WERI-Rb-1 (cell line): ENCODE measurements at regions not wholly inside any gene's neighbourhood (a gene's known extent, or its start where the extent isn't known, plus 50 kb on each side); places are given as distances from the start of the nearest gene placed in this dataset.

Source experiments
- DNase-seq: peaks from one replicate; pipeline ENCODE4 v3.0.0-alpha.2; 2020
- H3K27ac ChIP-seq: fragments of 250-450 bp; sonication (Bioruptor Pico); 2 replicates; pipeline ENCODE4 v1.5.1; 2020; ENCODE audit warnings: mild to moderate bottlenecking, moderate library complexity
- H3K27me3 ChIP-seq: fragments of 250-450 bp; sonication (Bioruptor Pico); 2 replicates; pipeline ENCODE4 v1.5.1; 2021; ENCODE audit warnings: mild to moderate bottlenecking, low read depth, moderate library complexity; ENCODE audit not compliant: insufficient read depth, severe bottlenecking
- H3K36me3 ChIP-seq: fragments of 250-450 bp; sonication (Bioruptor Pico); 2 replicates; pipeline ENCODE4 v1.5.1; 2020; ENCODE audit warnings: mild to moderate bottlenecking, moderate library complexity
- H3K4me3 ChIP-seq: 2 replicates; pipeline ENCODE4 v1.5.1; 2011; ENCODE audit warnings: low read depth, mild to moderate bottlenecking, control low read depth, low read length
- H3K9me3 ChIP-seq: fragments of 250-450 bp; sonication (Bioruptor Pico); 2 replicates; pipeline ENCODE4 v1.5.1; 2021; ENCODE audit warnings: mild to moderate bottlenecking, moderate library complexity; ENCODE audit not compliant: severe bottlenecking
- TF ChIP-seq, protein P1 (sequence below): IDR thresholded peaks from 2 replicates; pipeline ENCODE4 v1.5.1; 2011; ENCODE audit warnings: low read depth, mild to moderate bottlenecking, control low read depth, inconsistent platforms, low read length

DNA sequence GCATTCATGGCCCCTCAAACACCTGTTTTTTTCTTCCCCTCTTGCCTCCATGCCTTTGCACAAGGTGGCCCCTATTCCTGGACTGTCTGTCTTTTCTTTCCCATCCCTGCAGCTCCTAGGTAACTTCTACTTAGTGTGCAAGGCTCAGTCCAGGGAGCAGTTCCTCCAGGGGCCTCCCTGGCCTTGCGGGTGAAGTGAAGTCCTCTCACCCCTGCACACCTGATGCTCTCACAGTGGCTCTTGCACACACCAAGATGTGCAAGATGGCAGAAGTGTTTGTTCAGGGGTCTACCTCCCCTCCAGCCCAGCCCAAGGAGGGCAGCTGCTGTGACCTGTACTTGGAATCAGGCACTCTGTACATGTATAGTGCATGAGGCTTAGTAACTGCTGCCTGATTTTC is 236.8 kb upstream of the HS6ST1 start:
- no peaks in the 10 kb centered on the region for H3K9me3 ChIP-seq
- H3K27me3 ChIP-seq: no peaks in the 10 kb centered on the region

DNA sequence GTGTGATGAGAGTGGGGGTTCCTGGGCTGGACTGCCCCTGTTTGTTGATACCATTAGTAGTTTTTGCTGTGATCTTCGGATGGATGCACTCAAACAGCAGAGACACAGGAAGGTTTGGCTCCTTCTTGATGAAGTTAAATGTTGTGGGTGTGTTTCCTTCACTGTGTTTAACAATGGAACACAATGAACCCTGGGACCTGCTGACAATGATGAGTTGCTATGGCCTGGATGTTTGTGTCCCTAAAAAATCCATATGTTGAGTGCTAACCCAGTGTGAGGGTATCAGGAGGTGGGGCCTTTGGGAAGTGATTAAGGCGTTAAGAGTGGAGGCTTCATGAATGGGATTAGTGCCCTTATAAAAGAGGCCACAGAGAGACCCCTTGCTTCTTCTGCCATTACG is 237.4 kb upstream of the HS6ST1 start:
- TF ChIP-seq, protein P1, sequence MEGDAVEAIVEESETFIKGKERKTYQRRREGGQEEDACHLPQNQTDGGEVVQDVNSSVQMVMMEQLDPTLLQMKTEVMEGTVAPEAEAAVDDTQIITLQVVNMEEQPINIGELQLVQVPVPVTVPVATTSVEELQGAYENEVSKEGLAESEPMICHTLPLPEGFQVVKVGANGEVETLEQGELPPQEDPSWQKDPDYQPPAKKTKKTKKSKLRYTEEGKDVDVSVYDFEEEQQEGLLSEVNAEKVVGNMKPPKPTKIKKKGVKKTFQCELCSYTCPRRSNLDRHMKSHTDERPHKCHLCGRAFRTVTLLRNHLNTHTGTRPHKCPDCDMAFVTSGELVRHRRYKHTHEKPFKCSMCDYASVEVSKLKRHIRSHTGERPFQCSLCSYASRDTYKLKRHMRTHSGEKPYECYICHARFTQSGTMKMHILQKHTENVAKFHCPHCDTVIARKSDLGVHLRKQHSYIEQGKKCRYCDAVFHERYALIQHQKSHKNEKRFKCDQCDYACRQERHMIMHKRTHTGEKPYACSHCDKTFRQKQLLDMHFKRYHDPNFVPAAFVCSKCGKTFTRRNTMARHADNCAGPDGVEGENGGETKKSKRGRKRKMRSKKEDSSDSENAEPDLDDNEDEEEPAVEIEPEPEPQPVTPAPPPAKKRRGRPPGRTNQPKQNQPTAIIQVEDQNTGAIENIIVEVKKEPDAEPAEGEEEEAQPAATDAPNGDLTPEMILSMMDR: no peak
- H3K4me3 ChIP-seq: no peak overlapping the region
- H3K36me3 ChIP-seq: no peaks in the 10 kb centered on the region
- DNase-seq: no peak
- H3K27me3 ChIP-seq: no peaks in the 10 kb centered on the region
- no peaks in the 10 kb centered on the region for H3K9me3 ChIP-seq
- no peak overlapping the region for H3K27ac ChIP-seq

More for the DNA sequence above, 236.8 kb upstream of the HS6ST1 start:
- Histone ChIP-seq H3K27ac (no peak overlapping the region), H3K36me3 (no peaks in the 10 kb centered on the region), H3K4me3 (no peak overlapping the region)
- no peak for DNase-seq
- TF ChIP-seq, protein P1: no peak

DNA sequence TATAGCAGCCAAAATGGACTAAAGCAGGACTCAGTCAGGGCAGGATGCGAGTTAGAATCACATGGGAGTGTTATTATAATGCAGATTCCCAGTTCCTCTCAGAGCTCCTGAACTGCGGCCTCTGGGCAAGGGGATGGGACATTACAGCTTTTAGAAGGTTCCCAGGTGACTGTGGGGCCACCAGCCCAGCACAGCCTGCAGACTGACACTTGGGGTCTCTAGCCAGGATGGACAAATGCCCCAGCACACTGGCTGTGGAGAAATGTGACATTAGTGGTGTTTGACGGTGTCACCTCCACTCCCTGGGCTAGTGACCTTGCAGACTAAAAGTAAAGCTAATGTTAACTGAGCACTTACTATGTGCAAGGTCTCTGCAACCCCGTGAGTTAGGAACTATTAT is 238.0 kb upstream of the HS6ST1 start:
- TF ChIP-seq, protein P1: no peak
- Histone ChIP-seq H3K36me3 (no peaks in the 10 kb centered on the region), H3K27me3 (no peaks in the 10 kb centered on the region), H3K4me3 (no peak overlapping the region), H3K9me3 (no peaks in the 10 kb centered on the region), H3K27ac (no peak overlapping the region)
- no peak for DNase-seq

DNA sequence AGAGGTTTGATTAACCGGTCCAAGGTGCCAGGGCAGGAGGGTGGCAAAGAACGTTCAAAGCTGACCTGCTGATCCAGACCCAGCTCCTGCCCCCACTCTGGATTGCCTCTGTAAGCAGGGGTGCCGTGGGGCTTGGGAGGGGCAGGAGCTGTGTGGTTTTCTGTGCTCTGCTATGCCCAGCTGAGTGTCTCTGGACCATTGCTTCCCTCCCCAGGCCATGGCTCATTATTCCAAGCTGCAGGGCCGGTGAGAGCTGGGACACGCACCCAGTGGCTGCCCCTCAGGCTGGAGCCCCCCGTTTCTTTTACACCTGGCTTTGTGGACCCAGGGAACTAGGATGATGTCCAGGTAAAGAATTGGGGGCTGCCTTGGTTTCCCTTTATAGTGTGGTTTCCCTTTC is 238.4 kb upstream of the HS6ST1 start:
- Histone ChIP-seq H3K27me3 (no peaks in the 10 kb centered on the region), H3K4me3 (no peak overlapping the region), H3K27ac (no peak overlapping the region), H3K36me3 (no peaks in the 10 kb centered on the region), H3K9me3 (no peaks in the 10 kb centered on the region)
- TF ChIP-seq, protein P1: no peak
- no peak for DNase-seq

DNA sequence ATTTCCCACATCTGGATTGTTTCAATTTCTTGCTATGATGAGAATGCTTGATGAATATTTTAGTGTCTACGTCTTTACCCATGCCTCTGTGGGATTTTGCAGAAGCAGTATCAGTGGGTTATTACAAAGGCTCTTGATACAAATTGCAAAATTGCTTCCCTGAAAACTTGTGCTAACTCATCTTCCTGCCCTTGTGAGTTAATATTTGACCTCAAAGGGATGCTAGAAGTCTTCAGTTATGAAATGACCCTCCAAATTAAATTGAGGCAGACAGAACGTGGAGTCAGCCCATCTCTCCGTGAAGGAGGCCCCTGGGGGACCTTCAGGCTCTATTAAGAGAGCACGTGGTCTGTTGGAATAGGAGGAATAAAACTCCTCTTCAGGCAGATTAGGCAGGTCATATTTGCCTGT is 239.2 kb upstream of the HS6ST1 start:
- DNase-seq: no peak
- no peaks in the 10 kb centered on the region for H3K36me3 ChIP-seq
- no peak overlapping the region for H3K27ac ChIP-seq
- TF ChIP-seq, protein P1: no peak
- no peak overlapping the region for H3K4me3 ChIP-seq
- H3K27me3 ChIP-seq: no peaks in the 10 kb centered on the region
- no peaks in the 10 kb centered on the region for H3K9me3 ChIP-seq

DNA sequence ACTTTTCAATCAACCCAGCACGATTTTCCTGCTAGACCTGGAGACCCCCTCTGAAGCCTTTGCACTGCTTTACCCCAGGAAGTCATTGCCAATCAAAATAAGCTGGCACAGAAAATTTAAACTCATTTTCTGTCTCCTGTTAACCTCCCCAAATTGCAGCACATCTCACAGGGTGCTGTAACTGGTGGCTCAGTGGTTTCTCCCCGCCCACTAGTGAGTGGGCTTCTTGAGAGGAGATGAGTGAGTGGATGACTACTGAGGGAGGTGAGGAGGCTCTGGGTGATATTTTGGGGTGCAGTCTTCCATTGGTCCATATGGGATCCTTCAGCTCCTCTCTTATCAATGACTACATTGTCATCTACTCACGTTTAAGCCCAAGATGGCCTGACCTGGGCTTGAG is 239.8 kb upstream of the HS6ST1 start:
- H3K36me3 ChIP-seq: no peaks in the 10 kb centered on the region
- TF ChIP-seq, protein P1: no peak
- no peaks in the 10 kb centered on the region for H3K27me3 ChIP-seq
- H3K4me3 ChIP-seq: no peak overlapping the region
- H3K27ac ChIP-seq: no peak overlapping the region
- no peak for DNase-seq
- no peaks in the 10 kb centered on the region for H3K9me3 ChIP-seq
